GM18861 (cell line): ENCODE measurements at regions not wholly inside any gene's neighbourhood (a gene's known extent, or its start where the extent isn't known, plus 50 kb on each side); places are given as distances from the start of the nearest gene placed in this dataset.

Experiments used
- ATAC-seq: cut with Tn5 transposase; IDR thresholded peaks from one replicate; pipeline ENCODE4 v1.9.1; 2021; ENCODE audit not compliant: unreplicated experiment

GRCh38 chr3:68173012-68173634, 518.7 kb upstream of the SUCLG2 start:
- no peak for ATAC-seq

- ATAC-seq, result no peak
Observed at GRCh38 chr3:68172039-68172438, 517.6 kb upstream of the SUCLG2 start.

GRCh38 chr3:68163968-68164367, 509.6 kb upstream of the SUCLG2 start:
- no peak for ATAC-seq

GRCh38 chr3:68163062-68163461, 508.6 kb upstream of the SUCLG2 start:
- no peak for ATAC-seq

- ATAC-seq, result no peak
Observed at GRCh38 chr3:68162644-68163043, 508.2 kb upstream of the SUCLG2 start.

- no peak for ATAC-seq
Observed at GRCh38 chr3:68151359-68151758, 496.9 kb upstream of the SUCLG2 start.

GRCh38 chr3:68148447-68148846, 494.0 kb upstream of the SUCLG2 start:
- no peak for ATAC-seq

- ATAC-seq, result no peak
Observed at GRCh38 chr3:68142441-68142840, 488.0 kb upstream of the SUCLG2 start.

- ATAC-seq, result no peak
Observed at GRCh38 chr3:68139897-68140296, 485.5 kb upstream of the SUCLG2 start.

- no peak for ATAC-seq
Observed at GRCh38 chr3:68136411-68136810, 482.0 kb upstream of the SUCLG2 start.

GRCh38 chr3:68135067-68135466, 480.7 kb upstream of the SUCLG2 start:
- ATAC-seq, result no peak

- no peak for ATAC-seq
Observed at GRCh38 chr3:68129065-68129464, 474.7 kb upstream of the SUCLG2 start.

- no peak for ATAC-seq
Observed at GRCh38 chr3:68123231-68123630, 468.8 kb upstream of the SUCLG2 start.

GRCh38 chr3:68121287-68121686, 466.9 kb upstream of the SUCLG2 start:
- no peak for ATAC-seq

- ATAC-seq, result no peak
Observed at GRCh38 chr3:68116580-68116979, 462.2 kb upstream of the SUCLG2 start.

GRCh38 chr3:68103811-68104210, 449.4 kb upstream of the SUCLG2 start:
- no peak for ATAC-seq

GRCh38 chr3:68090571-68090970, 436.2 kb upstream of the SUCLG2 start:
- ATAC-seq, result no peak

- no peak for ATAC-seq
Observed at GRCh38 chr3:68089572-68090011, 435.2 kb upstream of the SUCLG2 start.

- ATAC-seq, result no peak
Observed at GRCh38 chr3:68088636-68089035, 434.2 kb upstream of the SUCLG2 start.

- ATAC-seq, result no peak
Observed at GRCh38 chr3:68088216-68088615, 433.8 kb upstream of the SUCLG2 start.

GRCh38 chr3:68072062-68072461, 417.6 kb upstream of the SUCLG2 start:
- no peak for ATAC-seq

GRCh38 chr3:68070186-68070585, 415.8 kb upstream of the SUCLG2 start:
- ATAC-seq, result no peak

- ATAC-seq, result no peak
Observed at GRCh38 chr3:68067314-68067713, 412.9 kb upstream of the SUCLG2 start.
